Right atrium auricular region (tissue), 2 donors: ENCODE measurements at regions not wholly inside any gene's neighbourhood (a gene's known extent, or its start where the extent isn't known, plus 50 kb on each side); places are given as distances from the start of the nearest gene placed in this dataset.

Source experiments
- DNase-seq: peaks from one replicate; pipeline ENCODE4 v3.0.0-alpha.2; 2019; ENCODE audit warnings: low spot score
- H3K27ac ChIP-seq, 2 donors: fragments of 200-600 bp; sonication (generic); 1 replicate in 1 of 2; 2 replicates in 1 of 2; pipeline ENCODE4 v1.5.1; 2016 to 2019
- H3K27me3 ChIP-seq, 2 donors: fragments of 200-600 bp; sonication (generic); one replicate each; pipeline versions ENCODE4 v1.5.1 to v1.6.0; 2017 to 2019
- H3K36me3 ChIP-seq: fragments of 200-600 bp; sonication (generic); one replicate; pipeline ENCODE4 v1.5.1; 2016
- H3K4me1 ChIP-seq, 2 donors: fragments of 200-600 bp; sonication (generic); one replicate each; pipeline versions ENCODE4 v1.5.1 to v1.6.0; 2017 to 2019
- H3K4me3 ChIP-seq, 2 donors: fragments of 200-600 bp; sonication (generic); 1 replicate in 1 of 2; 2 replicates in 1 of 2; pipeline ENCODE4 v1.5.1; 2017 to 2019; ENCODE audit warnings: mild to moderate bottlenecking in 1 of 2, moderate library complexity in 1 of 2
- H3K9me3 ChIP-seq, 2 donors: fragments of 200-600 bp; sonication (generic); one replicate each; pipeline ENCODE4 v1.5.1; 2019
- TF ChIP-seq, protein P1 (sequence below), 2 donors: fragments of 200-600 bp; sonication (generic); IDR thresholded peaks; one replicate each; pipeline ENCODE4 v1.5.1; 2019; ENCODE audit warnings: antibody characterized with exemption in 2 of 2

GRCh38 chr19:30093966-30094755 is 152.1 kb downstream of the URI1 start:
- no peak for DNase-seq
- H3K9me3 ChIP-seq: no peaks in the 10 kb centered on the region
- no peaks in the 10 kb centered on the region for H3K36me3 ChIP-seq
- TF ChIP-seq, protein P1, sequence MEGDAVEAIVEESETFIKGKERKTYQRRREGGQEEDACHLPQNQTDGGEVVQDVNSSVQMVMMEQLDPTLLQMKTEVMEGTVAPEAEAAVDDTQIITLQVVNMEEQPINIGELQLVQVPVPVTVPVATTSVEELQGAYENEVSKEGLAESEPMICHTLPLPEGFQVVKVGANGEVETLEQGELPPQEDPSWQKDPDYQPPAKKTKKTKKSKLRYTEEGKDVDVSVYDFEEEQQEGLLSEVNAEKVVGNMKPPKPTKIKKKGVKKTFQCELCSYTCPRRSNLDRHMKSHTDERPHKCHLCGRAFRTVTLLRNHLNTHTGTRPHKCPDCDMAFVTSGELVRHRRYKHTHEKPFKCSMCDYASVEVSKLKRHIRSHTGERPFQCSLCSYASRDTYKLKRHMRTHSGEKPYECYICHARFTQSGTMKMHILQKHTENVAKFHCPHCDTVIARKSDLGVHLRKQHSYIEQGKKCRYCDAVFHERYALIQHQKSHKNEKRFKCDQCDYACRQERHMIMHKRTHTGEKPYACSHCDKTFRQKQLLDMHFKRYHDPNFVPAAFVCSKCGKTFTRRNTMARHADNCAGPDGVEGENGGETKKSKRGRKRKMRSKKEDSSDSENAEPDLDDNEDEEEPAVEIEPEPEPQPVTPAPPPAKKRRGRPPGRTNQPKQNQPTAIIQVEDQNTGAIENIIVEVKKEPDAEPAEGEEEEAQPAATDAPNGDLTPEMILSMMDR (IDR thresholded peaks at IDR 0.05): no peak
- no peak overlapping the region for H3K4me3 ChIP-seq
- H3K27ac ChIP-seq: no peak overlapping the region
- H3K4me1 ChIP-seq: no peaks in the 10 kb centered on the region
- no peaks in the 10 kb centered on the region for H3K27me3 ChIP-seq

DNA sequence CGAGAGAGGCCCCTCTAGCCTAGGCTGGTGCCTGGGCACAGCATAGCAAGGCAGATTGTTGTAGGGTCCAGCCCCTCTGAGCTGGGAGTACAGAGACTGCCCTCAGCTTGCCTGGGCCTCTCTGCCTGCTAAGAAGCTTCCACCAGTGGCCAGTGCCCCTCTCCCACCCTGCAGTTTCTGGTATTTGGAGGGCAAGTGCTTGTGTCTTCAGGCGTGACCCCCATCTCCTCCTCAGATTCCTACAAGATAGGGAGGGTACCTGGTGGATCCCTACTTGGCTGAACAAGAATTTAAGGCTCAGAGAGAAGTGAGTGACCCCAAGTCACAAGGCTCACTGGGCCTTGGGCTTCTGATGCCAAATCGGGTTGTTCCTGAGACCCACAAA is 152.7 kb downstream of the URI1 start:
- no peaks in the 10 kb centered on the region for H3K36me3 ChIP-seq
- DNase-seq: no peak
- no peak overlapping the region for H3K27ac ChIP-seq
- TF ChIP-seq, protein P1 (IDR thresholded peaks at IDR 0.05): no peak
- H3K4me3 ChIP-seq: no peak overlapping the region
- H3K9me3 ChIP-seq: no peaks in the 10 kb centered on the region
- no peaks in the 10 kb centered on the region for H3K4me1 ChIP-seq
- H3K27me3 ChIP-seq: no peaks in the 10 kb centered on the region

DNA sequence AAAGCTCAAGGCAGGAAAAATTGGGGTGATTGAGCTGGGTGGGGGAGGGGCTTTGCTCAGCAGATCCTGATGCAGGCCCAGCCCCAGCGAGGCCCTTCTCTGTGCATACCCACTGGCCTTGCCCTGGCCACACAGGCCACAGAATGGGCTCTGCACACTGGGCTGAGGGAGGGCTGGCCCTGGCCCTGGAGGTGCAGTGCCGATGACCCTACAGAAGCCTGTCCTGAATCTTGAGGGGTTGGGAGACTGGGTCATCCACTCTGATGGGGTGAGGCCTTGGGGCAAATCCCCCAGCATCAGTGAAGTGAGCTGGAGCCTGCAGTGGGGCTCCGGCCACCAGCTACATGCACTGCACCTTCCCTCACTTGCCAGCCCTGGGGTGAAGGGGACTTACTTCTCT is 153.1 kb downstream of the URI1 start:
- no peaks in the 10 kb centered on the region for H3K27me3 ChIP-seq
- H3K9me3 ChIP-seq: no peaks in the 10 kb centered on the region
- TF ChIP-seq, protein P1 (IDR thresholded peaks at IDR 0.05): no peak
- H3K4me1 ChIP-seq: no peaks in the 10 kb centered on the region
- no peak for DNase-seq
- H3K4me3 ChIP-seq: no peak overlapping the region
- H3K36me3 ChIP-seq: no peaks in the 10 kb centered on the region
- H3K27ac ChIP-seq: no peak overlapping the region

- no peak for DNase-seq
- H3K4me1 ChIP-seq: no peaks in the 10 kb centered on the region
- no peaks in the 10 kb centered on the region for H3K36me3 ChIP-seq
- no peaks in the 10 kb centered on the region for H3K9me3 ChIP-seq
- no peaks in the 10 kb centered on the region for H3K27me3 ChIP-seq
- TF ChIP-seq, protein P1 (IDR thresholded peaks at IDR 0.05): no peak
- no peak overlapping the region for H3K4me3 ChIP-seq
- no peak overlapping the region for H3K27ac ChIP-seq
Observed at GRCh38 chr19:30096596-30097370, 154.7 kb downstream of the URI1 start.

DNA sequence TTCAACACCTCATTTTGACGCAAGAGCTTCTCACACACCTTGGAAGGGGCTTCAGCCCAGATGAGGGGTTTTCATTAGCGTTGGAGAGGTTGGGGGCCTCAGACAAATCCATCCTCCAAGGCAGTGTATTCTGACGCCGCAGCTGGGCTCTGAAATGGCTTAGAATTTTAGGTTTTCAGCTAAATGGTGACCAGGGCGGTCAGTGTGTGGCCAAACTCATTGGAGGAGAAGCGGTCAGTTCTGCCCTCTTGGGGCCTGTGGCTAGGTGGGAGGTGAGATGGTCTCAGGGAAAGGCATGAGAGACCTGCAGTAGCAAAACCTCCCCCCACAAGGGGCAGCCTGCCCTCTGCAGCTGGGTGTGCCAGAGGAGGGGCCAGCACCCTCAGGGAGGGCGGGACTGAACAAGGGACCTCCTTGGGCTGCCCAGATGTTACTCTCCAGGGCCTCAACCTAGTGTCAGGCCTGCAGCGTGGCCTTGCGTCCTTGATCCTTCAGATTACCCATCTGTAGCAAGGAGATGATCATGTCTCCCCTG is 155.8 kb downstream of the URI1 start:
- DNase-seq: no peak
- Histone ChIP-seq H3K9me3 (no peaks in the 10 kb centered on the region), H3K27ac (no peak overlapping the region), H3K4me3 (no peak overlapping the region), H3K36me3 (no peaks in the 10 kb centered on the region), H3K27me3 (no peaks in the 10 kb centered on the region), H3K4me1 (no peaks in the 10 kb centered on the region)
- TF ChIP-seq, protein P1 (IDR thresholded peaks at IDR 0.05): no peak
